HCT116 (cell line): ENCODE measurements at regions not wholly inside any gene's neighbourhood (a gene's known extent, or its start where the extent isn't known, plus 50 kb on each side); places are given as distances from the start of the nearest gene placed in this dataset.

Experiments
- ATAC-seq: fragments of 200-7000 bp; cut with Tn5 transposase; 2 replicates; pipeline ENCODE4 v1.9.1; 2020; ENCODE audit warnings: mild to moderate bottlenecking, moderate library complexity
- BruUV-seq: library from RNA; stranded (reverse); fragments of 400-500 nt; replicated peaks from 2 replicates; lab custom pipeline; 2021; lab: Mats Ljungman, UMichigan
- CTCF ChIA-PET: fragments of 300-600 bp; sonication (Branson Sonifier 250); formaldehyde crosslinking; loops from one replicate; lab custom pipeline; 2021; ENCODE audit warnings: antibody characterized with exemption; lab: Charles Lee
- POLR2A ChIA-PET: fragments of 300-600, 350-600 bp; sonication (Branson Sonifier 250); formaldehyde crosslinking; loops from one replicate; lab custom pipeline; 2021; ENCODE audit warnings: antibody characterized with exemption; lab: Charles Lee
- RAD21 ChIA-PET, 2 experiments: fragments of 300-600 bp; sonication (Branson Sonifier 250); formaldehyde crosslinking; loops; one replicate each; lab custom pipeline; 2023; ENCODE audit warnings: low total read pairs in 2 of 2; ENCODE audit not compliant: uncharacterized antibody in 2 of 2, unreplicated experiment in 2 of 2, low non-redundant PET in 1 of 2; lab: Charles Lee
- DNase-seq: peaks from one replicate; pipeline ENCODE4 v3.0.0-alpha.2; 2010; ENCODE audit warnings: low read depth, low spot score
- H2AFZ ChIP-seq: fragments of 200-600 bp; shearing (Covaris generic), sonication (generic); 2 replicates; pipeline ENCODE4 v1.6.1; 2017; ENCODE audit warnings: low read depth, mixed run types, mixed read lengths, antibody characterized with exemption, low read length; ENCODE audit not compliant: poor library complexity, severe bottlenecking
- H3K27ac ChIP-seq: 2 replicates; pipeline ENCODE4 v1.5.1; 2012; ENCODE audit warnings: low read depth, low read length
- H3K27me3 ChIP-seq: fragments of 200-600 bp; sonication (generic); 2 replicates; pipeline ENCODE4 v1.6.1; 2016; ENCODE audit warnings: mixed run types, low read length, mixed read lengths; ENCODE audit not compliant: insufficient read depth
- H3K36me3 ChIP-seq, 2 experiments: fragments of 200-500 bp in 1 of 2; fragments of 200-600 bp in 1 of 2; sonication (Bioruptor generic) in 1 of 2; sonication (generic) in 1 of 2; 2 replicates each; pipeline versions ENCODE4 v1.5.1 to v1.6.1; 2014 to 2016; ENCODE audit warnings: low read length in 2 of 2, inconsistent platforms in 1 of 2, mixed read lengths in 1 of 2, mixed run types in 1 of 2; ENCODE audit not compliant: insufficient read depth in 2 of 2, control insufficient read depth in 1 of 2
- H3K4me1 ChIP-seq, 2 experiments: fragments of 200-600 bp in 1 of 2; sonication (generic) in 1 of 2; 2 replicates each; pipeline versions ENCODE4 v1.5.1 to v1.6.1; 2012 to 2017; ENCODE audit warnings: low read length in 2 of 2, inconsistent platforms in 1 of 2, mild to moderate bottlenecking in 1 of 2, mixed read lengths in 1 of 2, mixed run types in 1 of 2, moderate library complexity in 1 of 2; ENCODE audit not compliant: insufficient read depth in 2 of 2, control insufficient read depth in 1 of 2
- H3K4me2 ChIP-seq: fragments of 200-600 bp; sonication (generic); 2 replicates; pipeline ENCODE4 v1.6.1; 2017; ENCODE audit warnings: mixed run types, low read length, mixed read lengths
- H3K4me3 ChIP-seq, 2 experiments: fragments of 200-600 bp in 1 of 2; sonication (generic) in 1 of 2; replicated peaks in 1 of 2; 2 replicates each; pipeline ENCODE4 v1.5.1; 2011 to 2016; ENCODE audit warnings: low read length in 2 of 2, control low read depth in 1 of 2, low read depth in 1 of 2, mild to moderate bottlenecking in 1 of 2, mixed read lengths in 1 of 2, mixed run types in 1 of 2
- H3K79me2 ChIP-seq: fragments of 200-600 bp; sonication (generic); 2 replicates; pipeline ENCODE4 v1.6.1; 2017; ENCODE audit warnings: mild to moderate bottlenecking, mixed run types, low read length, moderate library complexity, mixed read lengths; ENCODE audit not compliant: insufficient read depth
- H3K9ac ChIP-seq: fragments of 200-600 bp; sonication (generic); 2 replicates; pipeline ENCODE4 v1.6.1; 2016; ENCODE audit warnings: low read length, mixed read lengths
- H3K9me2 ChIP-seq: fragments of 200-600 bp; sonication (generic), shearing (Covaris generic); 2 replicates; pipeline ENCODE4 v1.6.1; 2017; ENCODE audit warnings: mixed run types, mild to moderate bottlenecking, moderate library complexity; ENCODE audit not compliant: insufficient read depth
- H3K9me3 ChIP-seq, 2 experiments: fragments of 200-500 bp in 1 of 2; fragments of 200-600 bp in 1 of 2; sonication (Bioruptor generic) in 1 of 2; sonication (generic) in 1 of 2; 2 replicates each; pipeline ENCODE4 v1.6.1; 2014 to 2017; ENCODE audit warnings: low read length in 2 of 2, mixed read lengths in 2 of 2, inconsistent platforms in 1 of 2, low read depth in 1 of 2, mild to moderate bottlenecking in 1 of 2, mixed run types in 1 of 2, moderate library complexity in 1 of 2; ENCODE audit not compliant: control insufficient read depth in 1 of 2, insufficient read depth in 1 of 2
- H4K20me1 ChIP-seq: fragments of 200-600 bp; sonication (generic), shearing (Covaris generic); 2 replicates; pipeline ENCODE4 v1.6.1; 2017; ENCODE audit warnings: mixed run types, mild to moderate bottlenecking, moderate library complexity; ENCODE audit not compliant: insufficient read depth
- CBX3 ChIP-seq: IDR thresholded peaks from 2 replicates; pipeline ENCODE4 v1.6.1; 2012; ENCODE audit warnings: low read depth
- CEBPB ChIP-seq: IDR thresholded peaks from 2 replicates; pipeline ENCODE4 v1.6.1; 2012; ENCODE audit warnings: low read depth
- EGR1 ChIP-seq: IDR thresholded peaks from 2 replicates; pipeline ENCODE4 v1.6.1; 2012; ENCODE audit warnings: low read depth
- ELF1 ChIP-seq: IDR thresholded peaks from 2 replicates; pipeline ENCODE4 v1.6.1; 2012; ENCODE audit warnings: low read depth, borderline replicate concordance
- EZH2 ChIP-seq: fragments of 200-600 bp; sonication (generic); IDR thresholded peaks from 2 replicates; pipeline ENCODE4 v1.6.1; 2017; ENCODE audit warnings: antibody characterized with exemption, mixed run types
- EZH2phosphoT487 ChIP-seq: fragments of 200-600 bp; IDR thresholded peaks from 2 replicates; pipeline ENCODE4 v1.6.1; 2018; ENCODE audit warnings: antibody characterized with exemption, borderline replicate concordance
- JUND ChIP-seq: IDR thresholded peaks from 2 replicates; pipeline ENCODE4 v1.6.1; 2012
- POLR2A ChIP-seq: IDR thresholded peaks from 2 replicates; pipeline ENCODE4 v1.7.0; 2011; ENCODE audit warnings: borderline replicate concordance; ENCODE audit not compliant: insufficient read depth, insufficient read length; ENCODE audit errors: extremely low read depth
- POLR2AphosphoS5 ChIP-seq: IDR thresholded peaks from 2 replicates; pipeline ENCODE4 v1.6.1; 2011; ENCODE audit warnings: mild to moderate bottlenecking, low read depth, low read length, moderate library complexity
- SRF ChIP-seq: IDR thresholded peaks from 2 replicates; pipeline ENCODE4 v1.6.1; 2012; ENCODE audit warnings: low read depth
- TCF7L2 ChIP-seq: IDR thresholded peaks from 2 replicates; pipeline ENCODE4 v1.7.0; 2011; ENCODE audit warnings: borderline replicate concordance, inconsistent platforms; ENCODE audit not compliant: insufficient read depth, insufficient read length; ENCODE audit errors: extremely low read depth
- YY1 ChIP-seq: IDR thresholded peaks from 2 replicates; pipeline ENCODE4 v1.6.1; 2011; ENCODE audit warnings: low read length, low read depth, moderate library complexity, mild to moderate bottlenecking; ENCODE audit not compliant: insufficient replicate concordance; ENCODE audit errors: extremely low read depth
- ZFX ChIP-seq: fragments of 450-650 bp; IDR thresholded peaks from 2 replicates; pipeline ENCODE4 v1.6.1; 2017
- ZNF274 ChIP-seq: fragments of 200-500 bp; sonication (Bioruptor generic); IDR thresholded peaks from 2 replicates; pipeline ENCODE4 v1.6.1; 2014; ENCODE audit warnings: mild to moderate bottlenecking, low read depth, low read length, inconsistent platforms
- intact Hi-C: fragments of 100-400 bp; cut with micrococcal nuclease; formaldehyde crosslinking; loops from 2 replicates; pipeline ENCODE4 v1.10.0; 2022
- TF ChIP-seq, protein P1 (sequence below): IDR thresholded peaks from 2 replicates; pipeline ENCODE4 v1.6.1; 2012
- TF ChIP-seq, protein P2 (sequence below): IDR thresholded peaks from 2 replicates; pipeline ENCODE4 v1.6.1; 2012; ENCODE audit warnings: low read depth
- TF ChIP-seq, protein P3 (sequence below), 3 experiments: fragments of 200-600 bp in 1 of 3; sonication (generic) in 1 of 3; IDR thresholded peaks in 2 of 3; conservative IDR thresholded peaks in 1 of 3; 2 replicates each; pipeline ENCODE4 v1.5.1; 2012 to 2017; ENCODE audit warnings: low read depth in 2 of 3, low read length in 2 of 3, antibody characterized with exemption in 1 of 3, borderline replicate concordance in 1 of 3, control low read depth in 1 of 3, mild to moderate bottlenecking in 1 of 3, mixed read lengths in 1 of 3, mixed run types in 1 of 3, moderate library complexity in 1 of 3; ENCODE audit not compliant: insufficient read depth in 1 of 3

DNA sequence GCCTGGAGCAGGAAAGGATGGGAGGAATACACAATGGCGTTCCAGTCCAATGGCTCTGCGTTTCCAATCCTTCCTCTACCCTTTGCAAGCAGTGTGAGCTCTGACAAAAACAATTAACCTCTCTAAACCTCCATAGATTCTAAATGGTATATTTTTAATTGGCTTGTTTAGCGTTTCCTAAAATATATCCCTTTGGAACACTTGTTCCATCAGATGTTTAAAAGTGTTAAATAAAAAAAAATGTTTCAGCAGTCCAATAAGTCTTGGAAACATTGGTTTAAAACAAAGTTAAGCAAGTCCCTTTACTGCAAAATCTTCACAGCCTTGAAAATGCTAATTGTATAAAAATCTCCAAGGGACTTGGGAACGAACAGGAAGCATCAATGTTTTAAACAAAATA lies 432.3 kb upstream of the ARRDC4 start:
- H3K9me2 ChIP-seq = no peaks in the 10 kb centered on the region
- H3K4me3 ChIP-seq = no peak overlapping the region
- no TSS peak for BruUV-seq
- H2AFZ ChIP-seq = no peak overlapping the region
- no peaks in the 10 kb centered on the region for H3K36me3 ChIP-seq
- ChIA-PET POLR2A (no interaction called here), RAD21 (no interaction called here), CTCF (no interaction called here)
- ATAC-seq (no peak), DNase-seq (no peak)
- H3K9me3 ChIP-seq = peaks cover 0 to 6% of the 10 kb centered on the region in 2 experiments; a peak in 2 of 4 replicates
- H3K27me3 ChIP-seq = no peaks in the 10 kb centered on the region
- H3K4me2 ChIP-seq = no peak overlapping the region
- H3K4me1 ChIP-seq = no peaks in the 10 kb centered on the region
- TF ChIP-seq CEBPB (no peak), ELF1 (no peak), SRF (no peak), POLR2AphosphoS5 (no peak), JUND (no peak), POLR2A (no peak), EZH2 (no peak)
- TF ChIP-seq, protein P1, sequence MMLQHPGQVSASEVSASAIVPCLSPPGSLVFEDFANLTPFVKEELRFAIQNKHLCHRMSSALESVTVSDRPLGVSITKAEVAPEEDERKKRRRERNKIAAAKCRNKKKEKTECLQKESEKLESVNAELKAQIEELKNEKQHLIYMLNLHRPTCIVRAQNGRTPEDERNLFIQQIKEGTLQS = no peak
- no peak overlapping the region for H3K9ac ChIP-seq
- H4K20me1 ChIP-seq = no peaks in the 10 kb centered on the region
- no peak overlapping the region for H3K27ac ChIP-seq
- no peaks in the 10 kb centered on the region for H3K79me2 ChIP-seq
- intact Hi-C loops = no loop called here

DNA sequence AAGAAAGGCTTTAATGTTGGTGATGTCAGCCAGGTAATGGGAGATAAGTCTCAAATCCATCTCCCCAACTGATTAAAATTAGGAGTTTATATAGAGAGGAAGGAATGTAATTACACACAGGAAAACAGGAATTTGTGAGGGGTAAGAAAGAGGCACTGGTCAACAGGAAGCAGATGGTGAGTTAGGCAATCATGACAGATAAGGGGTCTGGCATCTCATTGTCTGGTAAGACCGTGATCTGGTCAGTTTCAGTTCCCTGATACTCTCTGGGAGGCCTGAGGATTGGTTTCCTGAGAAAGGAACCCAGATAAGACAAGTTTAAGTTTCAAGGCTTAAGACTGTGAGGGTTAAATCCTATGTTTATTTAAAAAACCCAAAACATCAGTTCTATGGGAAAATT lies 414.7 kb upstream of the ARRDC4 start:
- no peaks in the 10 kb centered on the region for H3K9me2 ChIP-seq
- H3K4me1 ChIP-seq = no peaks in the 10 kb centered on the region
- H3K9ac ChIP-seq = no peak overlapping the region
- ATAC-seq (no peak), DNase-seq (no peak)
- H3K27me3 ChIP-seq = no peaks in the 10 kb centered on the region
- no peaks in the 10 kb centered on the region for H4K20me1 ChIP-seq
- H2AFZ ChIP-seq = no peak overlapping the region
- ChIA-PET RAD21 (no interaction called here), POLR2A (no interaction called here), CTCF (no interaction called here)
- H3K27ac ChIP-seq = no peak overlapping the region
- no peak overlapping the region for H3K4me3 ChIP-seq
- no peaks in the 10 kb centered on the region for H3K36me3 ChIP-seq
- intact Hi-C loops = no loop called here
- H3K9me3 ChIP-seq = no peaks in the 10 kb centered on the region; a peak in 1 of 4 replicates
- no peaks in the 10 kb centered on the region for H3K79me2 ChIP-seq
- H3K4me2 ChIP-seq = no peak overlapping the region
- BruUV-seq = no TSS peak
- TF ChIP-seq EZH2 (no peak), EZH2phosphoT487 (no peak), EGR1 (no peak), POLR2A (no peak), CBX3 (no peak), ZNF274 (no peak), YY1 (no peak), ZFX (no peak), TCF7L2 (no peak)
- TF ChIP-seq, protein P2, sequence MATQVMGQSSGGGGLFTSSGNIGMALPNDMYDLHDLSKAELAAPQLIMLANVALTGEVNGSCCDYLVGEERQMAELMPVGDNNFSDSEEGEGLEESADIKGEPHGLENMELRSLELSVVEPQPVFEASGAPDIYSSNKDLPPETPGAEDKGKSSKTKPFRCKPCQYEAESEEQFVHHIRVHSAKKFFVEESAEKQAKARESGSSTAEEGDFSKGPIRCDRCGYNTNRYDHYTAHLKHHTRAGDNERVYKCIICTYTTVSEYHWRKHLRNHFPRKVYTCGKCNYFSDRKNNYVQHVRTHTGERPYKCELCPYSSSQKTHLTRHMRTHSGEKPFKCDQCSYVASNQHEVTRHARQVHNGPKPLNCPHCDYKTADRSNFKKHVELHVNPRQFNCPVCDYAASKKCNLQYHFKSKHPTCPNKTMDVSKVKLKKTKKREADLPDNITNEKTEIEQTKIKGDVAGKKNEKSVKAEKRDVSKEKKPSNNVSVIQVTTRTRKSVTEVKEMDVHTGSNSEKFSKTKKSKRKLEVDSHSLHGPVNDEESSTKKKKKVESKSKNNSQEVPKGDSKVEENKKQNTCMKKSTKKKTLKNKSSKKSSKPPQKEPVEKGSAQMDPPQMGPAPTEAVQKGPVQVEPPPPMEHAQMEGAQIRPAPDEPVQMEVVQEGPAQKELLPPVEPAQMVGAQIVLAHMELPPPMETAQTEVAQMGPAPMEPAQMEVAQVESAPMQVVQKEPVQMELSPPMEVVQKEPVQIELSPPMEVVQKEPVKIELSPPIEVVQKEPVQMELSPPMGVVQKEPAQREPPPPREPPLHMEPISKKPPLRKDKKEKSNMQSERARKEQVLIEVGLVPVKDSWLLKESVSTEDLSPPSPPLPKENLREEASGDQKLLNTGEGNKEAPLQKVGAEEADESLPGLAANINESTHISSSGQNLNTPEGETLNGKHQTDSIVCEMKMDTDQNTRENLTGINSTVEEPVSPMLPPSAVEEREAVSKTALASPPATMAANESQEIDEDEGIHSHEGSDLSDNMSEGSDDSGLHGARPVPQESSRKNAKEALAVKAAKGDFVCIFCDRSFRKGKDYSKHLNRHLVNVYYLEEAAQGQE = no peak
- TF ChIP-seq, protein P3, sequence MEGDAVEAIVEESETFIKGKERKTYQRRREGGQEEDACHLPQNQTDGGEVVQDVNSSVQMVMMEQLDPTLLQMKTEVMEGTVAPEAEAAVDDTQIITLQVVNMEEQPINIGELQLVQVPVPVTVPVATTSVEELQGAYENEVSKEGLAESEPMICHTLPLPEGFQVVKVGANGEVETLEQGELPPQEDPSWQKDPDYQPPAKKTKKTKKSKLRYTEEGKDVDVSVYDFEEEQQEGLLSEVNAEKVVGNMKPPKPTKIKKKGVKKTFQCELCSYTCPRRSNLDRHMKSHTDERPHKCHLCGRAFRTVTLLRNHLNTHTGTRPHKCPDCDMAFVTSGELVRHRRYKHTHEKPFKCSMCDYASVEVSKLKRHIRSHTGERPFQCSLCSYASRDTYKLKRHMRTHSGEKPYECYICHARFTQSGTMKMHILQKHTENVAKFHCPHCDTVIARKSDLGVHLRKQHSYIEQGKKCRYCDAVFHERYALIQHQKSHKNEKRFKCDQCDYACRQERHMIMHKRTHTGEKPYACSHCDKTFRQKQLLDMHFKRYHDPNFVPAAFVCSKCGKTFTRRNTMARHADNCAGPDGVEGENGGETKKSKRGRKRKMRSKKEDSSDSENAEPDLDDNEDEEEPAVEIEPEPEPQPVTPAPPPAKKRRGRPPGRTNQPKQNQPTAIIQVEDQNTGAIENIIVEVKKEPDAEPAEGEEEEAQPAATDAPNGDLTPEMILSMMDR (IDR thresholded peaks at IDR 0.05 in 2 of 3, conservative IDR thresholded peaks at IDR 0.05 in 1 of 3; ENCODE audit: borderline replicate concordance in 1 of 3, insufficient read depth in 1 of 3, low read depth in 2 of 3, low read length in 2 of 3) = no peak
